Prostate gland (tissue), 2 donors: ENCODE measurements at regions not wholly inside any gene's neighbourhood (a gene's known extent, or its start where the extent isn't known, plus 50 kb on each side); places are given as distances from the start of the nearest gene placed in this dataset.

Experiments used
- CTCF ChIP-seq, 4 experiments: fragments of 200-600 bp in 2 of 4; fragments of 450-650 bp in 2 of 4; sonication (generic) in 2 of 4; IDR thresholded peaks; 1 replicate in 3 of 4; 2 replicates in 1 of 4; pipeline ENCODE4 v1.5.1; 2016 to 2019; ENCODE audit warnings: antibody characterized with exemption in 4 of 4, mild to moderate bottlenecking in 2 of 4, moderate library complexity in 2 of 4
- POLR2A ChIP-seq: fragments of 450-650 bp; IDR thresholded peaks from one replicate; pipeline ENCODE4 v1.6.1; 2016; ENCODE audit warnings: antibody characterized with exemption, mild to moderate bottlenecking
- POLR2AphosphoS5 ChIP-seq: sonication (generic); formaldehyde crosslinking; IDR thresholded peaks from one replicate; pipeline ENCODE4 v1.6.1; 2017; ENCODE audit warnings: antibody characterized with exemption

GRCh38 chr5:174418809-174419539 is 305.4 kb upstream of the MSX2 start:
- TF ChIP-seq CTCF (IDR thresholded peaks at IDR 0.05): no peak
- no peak for TF ChIP-seq POLR2AphosphoS5
- no peak for TF ChIP-seq POLR2A
